ENCODE measurements at regions not wholly inside any gene's neighbourhood (a gene's known extent, or its start where the extent isn't known, plus 50 kb on each side); places are given as distances from the start of the nearest gene placed in this dataset.

- ChIA-PET CTCF (no interaction called here), POLR2A (no interaction called here)
- Histone ChIP-seq H3K9me3 (ENCODE audit: control insufficient read depth, insufficient read depth, low read depth, low read length) (no peaks in the 10 kb centered on the region), H3K27me3 (ENCODE audit: control insufficient read depth, insufficient read depth, low read length) (peaks cover 2% of the 10 kb centered on the region), H3K36me3 (ENCODE audit: control insufficient read depth, insufficient read depth, low read length) (no peaks in the 10 kb centered on the region), H3K27ac (ENCODE audit: low read length) (no peak overlapping the region), H3K4me3 (ENCODE audit: low read depth in 2 of 2, low read length in 2 of 2) (no peak overlapping the region), H3K4me1 (ENCODE audit: control insufficient read depth, insufficient read depth, low read length) (no peaks in the 10 kb centered on the region)
- intact Hi-C loops (cut with micrococcal nuclease; ENCODE audit: unreplicated experiment) = no loop called here
- TF ChIP-seq CTCF (IDR thresholded peaks at IDR 0.05) = no peak
- TF ChIP-seq SIN3A (IDR thresholded peaks at IDR 0.05; ENCODE audit: borderline replicate concordance, insufficient read depth, low read depth, low read length) = no peak
- no peak for TF ChIP-seq POLR2AphosphoS5 (IDR thresholded peaks at IDR 0.05; ENCODE audit: low read depth, low read length)
- no peak for TF ChIP-seq TCF7L2 (IDR thresholded peaks at IDR 0.05; ENCODE audit: low read depth, low read length)
- TF ChIP-seq REST (IDR thresholded peaks at IDR 0.05; ENCODE audit: insufficient read depth in 1 of 2, low read depth in 2 of 2, low read length in 1 of 2) = no peak
- ATAC-seq = no peak
- no peak for DNase-seq (ENCODE audit: low read depth, low spot score)
- BruUV-seq (replicated peaks) = no TSS peak
- in situ Hi-C loops (cut with HindIII; ENCODE audit: low pct_unique_long_range_greater_than_20kb, low sequenced_read_pairs) = no loop called here
These were observed 51.9 kb upstream of the ADTRP start for GRCh38 chr6:11830520-11830919.

GRCh38 chr6:11830105-11830504 lies 51.5 kb upstream of the ADTRP start:
- no peak for TF ChIP-seq CTCF (IDR thresholded peaks at IDR 0.05)
- TF ChIP-seq TCF7L2 (IDR thresholded peaks at IDR 0.05; ENCODE audit: low read depth, low read length) = no peak
- TF ChIP-seq POLR2AphosphoS5 (IDR thresholded peaks at IDR 0.05; ENCODE audit: low read depth, low read length) = no peak
- no peak for TF ChIP-seq SIN3A (IDR thresholded peaks at IDR 0.05; ENCODE audit: borderline replicate concordance, insufficient read depth, low read depth, low read length)
- TF ChIP-seq REST (IDR thresholded peaks at IDR 0.05; ENCODE audit: insufficient read depth in 1 of 2, low read depth in 2 of 2, low read length in 1 of 2) = no peak
- DNase-seq (ENCODE audit: low read depth, low spot score) (no peak), ATAC-seq (no peak)
- in situ Hi-C loops (cut with HindIII; ENCODE audit: low pct_unique_long_range_greater_than_20kb, low sequenced_read_pairs) = no loop called here
- no peaks in the 10 kb centered on the region for H3K9me3 ChIP-seq (ENCODE audit: control insufficient read depth, insufficient read depth, low read depth, low read length)
- H3K27ac ChIP-seq (ENCODE audit: low read length) = no peak overlapping the region
- H3K4me1 ChIP-seq (ENCODE audit: control insufficient read depth, insufficient read depth, low read length) = no peaks in the 10 kb centered on the region
- ChIA-PET POLR2A (no interaction called here), CTCF (no interaction called here)
- BruUV-seq (replicated peaks) = no TSS peak
- H3K27me3 ChIP-seq (ENCODE audit: control insufficient read depth, insufficient read depth, low read length) = peaks cover 2% of the 10 kb centered on the region
- H3K4me3 ChIP-seq (ENCODE audit: low read depth in 2 of 2, low read length in 2 of 2) = no peak overlapping the region
- no peaks in the 10 kb centered on the region for H3K36me3 ChIP-seq (ENCODE audit: control insufficient read depth, insufficient read depth, low read length)
- intact Hi-C loops (cut with micrococcal nuclease; ENCODE audit: unreplicated experiment) = no loop called here
